GM13976 (cell line): ENCODE measurements at regions not wholly inside any gene's neighbourhood (a gene's known extent, or its start where the extent isn't known, plus 50 kb on each side); places are given as distances from the start of the nearest gene placed in this dataset.

ENCODE experiments used
- DNase-seq: peaks from one replicate; pipeline ENCODE4 v3.0.0; 2012; ENCODE audit warnings: low spot score
- CTCF ChIP-seq: IDR thresholded peaks from 2 replicates; pipeline ENCODE4 v1.5.1; 2012; ENCODE audit warnings: borderline replicate concordance, mild to moderate bottlenecking; ENCODE audit not compliant: insufficient read depth; ENCODE audit errors: extremely low read depth, missing control alignments, control extremely low read depth
- in situ Hi-C: fragments of 300-500 bp; cut with MboI; formaldehyde crosslinking; loops from one replicate; pipeline ENCODE4 v1.12.0; 2022; ENCODE audit warnings: low sequenced_read_pairs, mixed read lengths, inconsistent platforms; ENCODE audit not compliant: unreplicated experiment

- no peak for DNase-seq
- TF ChIP-seq CTCF: no peak
- in situ Hi-C loops: no loop called here
Measured at GRCh38 chr14:101189266-101189665, 285.7 kb upstream of the RTL1 start.

GRCh38 chr14:101189962-101190560 lies 286.5 kb upstream of the RTL1 start:
- no peak for TF ChIP-seq CTCF
- DNase-seq: no peak
- in situ Hi-C loops: no loop called here

GRCh38 chr14:101191101-101191720 lies 287.7 kb upstream of the RTL1 start:
- in situ Hi-C loops: no loop called here
- TF ChIP-seq CTCF: no peak

GRCh38 chr14:101191721-101192660 lies 288.5 kb upstream of the RTL1 start:
- in situ Hi-C loops: no loop called here
- TF ChIP-seq CTCF: no peak
- DNase-seq: no peak

More at GRCh38 chr14:101191101-101191720, 287.7 kb upstream of the RTL1 start:
- DNase-seq: no peak

- in situ Hi-C loops: no loop called here
- DNase-seq: no peak
- no peak for TF ChIP-seq CTCF
Measured at GRCh38 chr14:101192661-101193000, 289.1 kb upstream of the RTL1 start.

- TF ChIP-seq CTCF: no peak
- no peak for DNase-seq
- in situ Hi-C loops: no loop called here
Measured at GRCh38 chr14:101193106-101193844, 289.8 kb upstream of the RTL1 start.
